HG03045 (cell line): ENCODE measurements at regions not wholly inside any gene's neighbourhood (a gene's known extent, or its start where the extent isn't known, plus 50 kb on each side); places are given as distances from the start of the nearest gene placed in this dataset.

Source experiments
- ATAC-seq: cut with Tn5 transposase; IDR thresholded peaks from one replicate; pipeline ENCODE4 v1.9.1; 2021; ENCODE audit warnings: mild to moderate bottlenecking, moderate library complexity; ENCODE audit not compliant: unreplicated experiment

- no peak for ATAC-seq
Measured at GRCh38 chr4:24637173-24637572, 52.8 kb upstream of the DHX15 start.

- no peak for ATAC-seq
Measured at GRCh38 chr4:24638396-24638875, 54.1 kb upstream of the DHX15 start.

GRCh38 chr4:24639714-24640113 is 55.4 kb upstream of the DHX15 start:
- no peak for ATAC-seq

GRCh38 chr4:24640366-24640765 is 56.0 kb upstream of the DHX15 start:
- no peak for ATAC-seq

- ATAC-seq, result no peak
Measured at GRCh38 chr4:24642981-24643547, 58.7 kb upstream of the DHX15 start.

- no peak for ATAC-seq
Measured at GRCh38 chr4:24643774-24644520, 59.6 kb upstream of the DHX15 start.

- no peak for ATAC-seq
Measured at GRCh38 chr4:24644983-24645764, 60.8 kb upstream of the DHX15 start.

GRCh38 chr4:24645765-24646550 is 61.6 kb upstream of the DHX15 start:
- ATAC-seq, result no peak

GRCh38 chr4:24646798-24647460 is 62.6 kb upstream of the DHX15 start:
- ATAC-seq, result no peak

- no peak for ATAC-seq
Measured at GRCh38 chr4:24650849-24651640, 66.7 kb upstream of the DHX15 start.

GRCh38 chr4:24655326-24655725 is 71.0 kb upstream of the DHX15 start:
- no peak for ATAC-seq

- ATAC-seq, result no peak
Measured at GRCh38 chr4:24655971-24656370, 71.6 kb upstream of the DHX15 start.

- ATAC-seq, result no peak
Measured at GRCh38 chr4:24656906-24657305, 72.6 kb upstream of the DHX15 start.

- peak; percentile 85 for ATAC-seq
Measured at GRCh38 chr4:24657768-24658617, 73.6 kb upstream of the DHX15 start.

GRCh38 chr4:24659241-24659961 is 75.0 kb upstream of the DHX15 start:
- ATAC-seq, result no peak

GRCh38 chr4:24662056-24662455 is 77.7 kb upstream of the DHX15 start:
- ATAC-seq, result no peak

GRCh38 chr4:24662542-24662941 is 78.2 kb upstream of the DHX15 start:
- no peak for ATAC-seq

- no peak for ATAC-seq
Measured at GRCh38 chr4:24664956-24665355, 80.6 kb upstream of the DHX15 start.
